ENCODE measurements at regions not wholly inside any gene's neighbourhood (a gene's known extent, or its start where the extent isn't known, plus 50 kb on each side); places are given as distances from the start of the nearest gene placed in this dataset.

GRCh38 chr17:63138713-63139112 is 172.7 kb downstream of the TANC2 start:
- Histone ChIP-seq H3K27ac (ENCODE audit: insufficient read length, low read depth, low read length) (no peak overlapping the region), H3K4me1 (ENCODE audit: insufficient read depth, low read length) (peaks cover 2% of the 10 kb centered on the region), H4K91ac (ENCODE audit: insufficient read length, low read depth, low read length) (no peak overlapping the region), H3K4ac (ENCODE audit: low read depth, low read length) (no peak overlapping the region), H4K20me1 (ENCODE audit: control insufficient read depth, insufficient read depth, insufficient read length) (peaks cover 3% of the 10 kb centered on the region), H3K23ac (ENCODE audit: insufficient read length, low read depth, low read length) (no peak overlapping the region), H3T11ph (ENCODE audit: low read length) (no peak overlapping the region), H3K18ac (ENCODE audit: insufficient read length, low read depth, low read length) (no peak overlapping the region), H3K14ac (ENCODE audit: insufficient read depth, low read length) (no peak overlapping the region), H3K4me2 (ENCODE audit: insufficient read depth, insufficient read length, low read length) (no peak overlapping the region), H2BK120ac (ENCODE audit: low read depth, low read length, poor library complexity, severe bottlenecking) (no peak overlapping the region), H4K5ac (ENCODE audit: insufficient read length, low read depth, low read length) (no peak overlapping the region), H2BK12ac (ENCODE audit: insufficient read length, low read depth, low read length) (no peak overlapping the region), H3K79me2 (ENCODE audit: insufficient read depth, low read length) (no peaks in the 10 kb centered on the region), H3K27me3 (ENCODE audit: insufficient read depth, low read length) (no peaks in the 10 kb centered on the region), H2AFZ (ENCODE audit: low read length) (no peak overlapping the region), H3K9me3 (ENCODE audit: control insufficient read depth, low read depth, low read length) (no peaks in the 10 kb centered on the region), H2BK15ac (ENCODE audit: low read depth, low read length) (no peak overlapping the region), H3K9ac (ENCODE audit: extremely low read depth, insufficient read length, low read length) (no peak overlapping the region), H2AK5ac (ENCODE audit: insufficient read length, low read length) (no peak overlapping the region), H2BK5ac (ENCODE audit: insufficient read length, low read length) (no peak overlapping the region), H2BK20ac (ENCODE audit: low read depth, low read length, poor library complexity, severe bottlenecking) (no peak overlapping the region), H3K56ac (ENCODE audit: insufficient read length, low read depth, low read length) (no peak overlapping the region), H3K23me2 (ENCODE audit: insufficient read length, low read depth, low read length, poor library complexity, severe bottlenecking) (no peaks in the 10 kb centered on the region), H4K8ac (replicated peaks; ENCODE audit: insufficient read length, low read depth, low read length) (no peak overlapping the region), H3K79me1 (ENCODE audit: insufficient read depth, low read depth, low read length, poor library complexity, severe bottlenecking) (no peaks in the 10 kb centered on the region)
- Mint-ChIP-seq H3K4me3 (no peak overlapping the region), H3K27ac (no peak overlapping the region), H3K27me3 (ENCODE audit: low read depth) (no peaks in the 10 kb centered on the region), H3K36me3 (ENCODE audit: insufficient read depth in 1 of 3, low read depth in 3 of 3) (no peaks in the 10 kb centered on the region), H3K4me1 (peaks cover 24 to 25% of the 10 kb centered on the region in 2 experiments), H3K9me3 (no peaks in the 10 kb centered on the region)
- no CpG with 5 or more reads among the region's 3 CpGs for WGBS (ENCODE audit: extremely low coverage, insufficient read length, low lambda C conversion rate)
- TF ChIP-seq, protein P1, sequence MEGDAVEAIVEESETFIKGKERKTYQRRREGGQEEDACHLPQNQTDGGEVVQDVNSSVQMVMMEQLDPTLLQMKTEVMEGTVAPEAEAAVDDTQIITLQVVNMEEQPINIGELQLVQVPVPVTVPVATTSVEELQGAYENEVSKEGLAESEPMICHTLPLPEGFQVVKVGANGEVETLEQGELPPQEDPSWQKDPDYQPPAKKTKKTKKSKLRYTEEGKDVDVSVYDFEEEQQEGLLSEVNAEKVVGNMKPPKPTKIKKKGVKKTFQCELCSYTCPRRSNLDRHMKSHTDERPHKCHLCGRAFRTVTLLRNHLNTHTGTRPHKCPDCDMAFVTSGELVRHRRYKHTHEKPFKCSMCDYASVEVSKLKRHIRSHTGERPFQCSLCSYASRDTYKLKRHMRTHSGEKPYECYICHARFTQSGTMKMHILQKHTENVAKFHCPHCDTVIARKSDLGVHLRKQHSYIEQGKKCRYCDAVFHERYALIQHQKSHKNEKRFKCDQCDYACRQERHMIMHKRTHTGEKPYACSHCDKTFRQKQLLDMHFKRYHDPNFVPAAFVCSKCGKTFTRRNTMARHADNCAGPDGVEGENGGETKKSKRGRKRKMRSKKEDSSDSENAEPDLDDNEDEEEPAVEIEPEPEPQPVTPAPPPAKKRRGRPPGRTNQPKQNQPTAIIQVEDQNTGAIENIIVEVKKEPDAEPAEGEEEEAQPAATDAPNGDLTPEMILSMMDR (conservative IDR thresholded peaks at IDR 0.05) = no peak
- DNase-seq = no peak
